GM12865 (cell line): ENCODE measurements at regions not wholly inside any gene's neighbourhood (a gene's known extent, or its start where the extent isn't known, plus 50 kb on each side); places are given as distances from the start of the nearest gene placed in this dataset.
"Not testable (repeated sequence)": the region's sequence is repeated elsewhere in the genome, so short reads cannot be mapped to it uniquely, and the experiment has no call there.

Experiments
- DNase-seq: peaks from one replicate; pipeline ENCODE4 v3.0.0; 2010; ENCODE audit warnings: low read depth
- H3K4me3 ChIP-seq: 2 replicates; pipeline ENCODE4 v1.5.1; 2011; ENCODE audit warnings: mild to moderate bottlenecking, low read depth, low read length, control low read depth
- CTCF ChIP-seq: IDR thresholded peaks from 2 replicates; pipeline ENCODE4 v1.5.1; 2011; ENCODE audit warnings: low read length, control low read depth, low read depth, inconsistent platforms; ENCODE audit not compliant: insufficient read depth; ENCODE audit errors: missing control alignments

- TF ChIP-seq CTCF, result no peak
- DNase-seq, result no peak
- no peak overlapping the region for H3K4me3 ChIP-seq
Observed at GRCh38 chr5:130427222-130427955, 523.1 kb downstream of the CHSY3 start.

- TF ChIP-seq CTCF, result no peak
- no peak overlapping the region for H3K4me3 ChIP-seq
- no peak for DNase-seq
Observed at GRCh38 chr5:130425424-130425823, 521.2 kb downstream of the CHSY3 start.

GRCh38 chr5:130424341-130424740 is 520.1 kb downstream of the CHSY3 start:
- TF ChIP-seq CTCF, result no peak
- no peak overlapping the region for H3K4me3 ChIP-seq
- DNase-seq, result no peak

- TF ChIP-seq CTCF, result no peak
- no peak overlapping the region for H3K4me3 ChIP-seq
- no peak for DNase-seq
Observed at GRCh38 chr5:130402906-130403305, 498.6 kb downstream of the CHSY3 start.

- no peak for DNase-seq
- no peak for TF ChIP-seq CTCF
- no peak overlapping the region for H3K4me3 ChIP-seq
Observed at GRCh38 chr5:130400091-130400490, 495.8 kb downstream of the CHSY3 start.

- DNase-seq, result no peak
- no peak for TF ChIP-seq CTCF
- H3K4me3 ChIP-seq, result no peak overlapping the region
Observed at GRCh38 chr5:130398825-130399224, 494.6 kb downstream of the CHSY3 start.

GRCh38 chr5:130397727-130398126 is 493.5 kb downstream of the CHSY3 start:
- H3K4me3 ChIP-seq, DNase-seq: not testable (repeated sequence)
